Keratinocyte (primary cell): ENCODE measurements at regions not wholly inside any gene's neighbourhood (a gene's known extent, or its start where the extent isn't known, plus 50 kb on each side); places are given as distances from the start of the nearest gene placed in this dataset.

ENCODE experiments used
- DNase-seq: peaks from one replicate; pipeline ENCODE4 v3.0.0-alpha.2; 2011; ENCODE audit warnings: low read depth, missing footprints, low spot score
- FAIRE-seq: peaks from 2 replicates; lab custom pipeline; 2011; peaks lifted over from hg19 to GRCh38; lab: Jason Lieb, UNC
- H2AFZ ChIP-seq: 2 replicates; pipeline ENCODE4 v1.6.0; 2012; ENCODE audit warnings: low read length, control low read depth, inconsistent platforms; ENCODE audit not compliant: control insufficient read depth
- H3K27ac ChIP-seq: 2 replicates; pipeline ENCODE4 v1.5.1; 2011; ENCODE audit warnings: low read length; ENCODE audit not compliant: control insufficient read depth, insufficient read depth
- H3K27me3 ChIP-seq: 3 replicates; pipeline ENCODE4 v1.6.0; 2011; ENCODE audit warnings: low read length; ENCODE audit not compliant: control insufficient read depth, insufficient read depth; ENCODE audit errors: extremely low read depth
- H3K36me3 ChIP-seq, 2 experiments: 2 replicates in 1 of 2; 3 replicates in 1 of 2; pipeline ENCODE4 v1.5.1; 2011; ENCODE audit warnings: low read length in 2 of 2, mild to moderate bottlenecking in 1 of 2; ENCODE audit not compliant: control insufficient read depth in 2 of 2, insufficient read depth in 2 of 2; ENCODE audit errors: extremely low read depth in 1 of 2
- H3K4me1 ChIP-seq: 3 replicates; pipeline ENCODE4 v1.5.1; 2011; ENCODE audit warnings: low read length; ENCODE audit not compliant: control insufficient read depth, insufficient read depth; ENCODE audit errors: extremely low read depth
- H3K4me2 ChIP-seq: 3 replicates; pipeline ENCODE4 v1.6.0; 2011; ENCODE audit warnings: low read depth, low read length; ENCODE audit not compliant: control insufficient read depth, insufficient read depth; ENCODE audit errors: extremely low read depth
- H3K4me3 ChIP-seq, 3 experiments: fragments of 200-600 bp in 1 of 3; sonication (generic) in 1 of 3; 2 replicates in 2 of 3; 3 replicates in 1 of 3; pipeline ENCODE4 v1.5.1; 2011 to 2016; ENCODE audit warnings: low read length in 3 of 3, mild to moderate bottlenecking in 3 of 3, control low read depth in 2 of 3, inconsistent platforms in 1 of 3, low read depth in 1 of 3, mixed read lengths in 1 of 3, mixed run types in 1 of 3, moderate library complexity in 1 of 3; ENCODE audit not compliant: control insufficient read depth in 2 of 3, insufficient read depth in 2 of 3; ENCODE audit errors: extremely low read depth in 1 of 3
- H3K79me2 ChIP-seq: 2 replicates; pipeline ENCODE4 v1.6.0; 2012; ENCODE audit warnings: low read length; ENCODE audit not compliant: control insufficient read depth, insufficient read depth
- H3K9ac ChIP-seq: 3 replicates; pipeline ENCODE4 v1.6.0; 2011; ENCODE audit warnings: low read length; ENCODE audit not compliant: control insufficient read depth, insufficient read depth; ENCODE audit errors: extremely low read depth
- H3K9me1 ChIP-seq: 3 replicates; pipeline ENCODE4 v1.6.0; 2011; ENCODE audit warnings: low read length; ENCODE audit not compliant: control insufficient read depth, insufficient read depth; ENCODE audit errors: extremely low read depth
- H3K9me3 ChIP-seq: 2 replicates; pipeline ENCODE4 v1.5.1; 2012; ENCODE audit warnings: low read depth, low read length; ENCODE audit not compliant: control insufficient read depth
- H4K20me1 ChIP-seq: 3 replicates; pipeline ENCODE4 v1.6.0; 2011; ENCODE audit warnings: low read length; ENCODE audit not compliant: control insufficient read depth, insufficient read depth; ENCODE audit errors: extremely low read depth
- EZH2 ChIP-seq: IDR thresholded peaks from one replicate; pipeline ENCODE4 v1.6.1; 2012; ENCODE audit warnings: inconsistent platforms, mild to moderate bottlenecking, low read length, moderate library complexity
- dilution Hi-C: fragments of 300-500 bp; cut with MboI; formaldehyde crosslinking; loops from one replicate; pipeline ENCODE4 v1.7.0; 2020; ENCODE audit warnings: low sequenced_read_pairs; ENCODE audit not compliant: extremely low pct_ligation_motif_present
- TF ChIP-seq, protein P1 (sequence below), 3 experiments: IDR thresholded peaks in 1 of 3; conservative IDR thresholded peaks in 1 of 3; optimal IDR thresholded peaks in 1 of 3; 2 replicates in 2 of 3; 3 replicates in 1 of 3; pipeline versions ENCODE3 to v1.5.1; 2011; ENCODE audit warnings: low read length in 3 of 3, mild to moderate bottlenecking in 3 of 3, moderate library complexity in 2 of 3, control low read depth in 1 of 3, inconsistent platforms in 1 of 3; ENCODE audit not compliant: insufficient read depth in 2 of 3; ENCODE audit errors: extremely low read depth in 1 of 3

DNA sequence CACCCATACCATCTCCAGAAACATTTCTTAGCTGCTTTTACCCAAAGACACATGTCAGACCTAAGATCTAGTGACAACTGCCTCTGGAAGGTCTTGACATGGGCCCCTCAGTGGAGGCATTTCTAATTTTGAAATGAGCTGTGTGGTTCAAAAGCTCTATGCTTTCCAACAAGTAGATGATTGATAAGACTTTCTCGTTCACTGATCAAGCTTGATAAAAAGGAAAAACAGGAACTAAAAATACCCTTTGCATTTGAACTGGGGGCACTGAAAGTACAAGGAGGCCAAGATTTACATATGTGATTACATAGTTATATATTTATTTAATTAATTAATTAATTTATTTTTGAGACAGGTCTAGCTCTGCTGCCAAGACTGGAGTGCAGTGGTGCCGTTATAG lies 61.3 kb upstream of the SCOC start:
- dilution Hi-C loops = no loop called here

DNA sequence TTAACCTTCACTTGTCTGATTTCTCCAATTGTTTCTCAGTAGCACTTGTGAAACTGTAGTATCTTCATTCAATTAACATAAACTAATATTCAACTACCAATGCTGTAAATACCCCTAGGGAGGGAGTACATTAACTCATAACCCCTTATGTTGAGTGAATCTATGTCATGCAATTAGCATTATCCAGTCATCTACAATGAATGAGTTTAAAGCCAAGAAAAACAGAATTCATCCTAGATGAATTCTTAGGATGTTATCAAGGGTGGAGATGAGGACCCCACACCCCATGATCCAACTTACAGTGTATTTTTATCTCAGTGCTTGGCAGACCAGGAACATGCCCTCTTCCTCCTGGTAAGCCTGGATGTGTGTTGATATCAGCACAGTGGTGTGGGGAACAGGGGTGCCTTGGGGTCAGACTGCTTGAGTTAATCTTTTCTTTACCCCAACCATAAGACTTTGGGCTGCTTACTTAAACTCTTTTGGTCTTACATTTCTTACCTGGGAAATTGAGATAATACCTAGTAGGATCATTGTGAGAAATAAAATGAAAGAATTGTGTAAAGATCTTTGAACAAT lies 62.1 kb upstream of the SCOC start:
- Histone ChIP-seq H3K4me1 (peaks cover 18% of the 10 kb centered on the region), H3K36me3 (no peaks in the 10 kb centered on the region), H3K4me2 (no peak overlapping the region), H2AFZ (no peak overlapping the region), H3K4me3 (no peak overlapping the region), H3K9me3 (no peaks in the 10 kb centered on the region), H3K79me2 (no peaks in the 10 kb centered on the region), H3K27ac (no peak overlapping the region), H3K9ac (no peak overlapping the region), H3K9me1 (no peaks in the 10 kb centered on the region), H4K20me1 (no peaks in the 10 kb centered on the region), H3K27me3 (no peaks in the 10 kb centered on the region)
- dilution Hi-C loops = no loop called here
- FAIRE-seq (no peak), DNase-seq (no peak)
- no peak for TF ChIP-seq EZH2
- TF ChIP-seq, protein P1, sequence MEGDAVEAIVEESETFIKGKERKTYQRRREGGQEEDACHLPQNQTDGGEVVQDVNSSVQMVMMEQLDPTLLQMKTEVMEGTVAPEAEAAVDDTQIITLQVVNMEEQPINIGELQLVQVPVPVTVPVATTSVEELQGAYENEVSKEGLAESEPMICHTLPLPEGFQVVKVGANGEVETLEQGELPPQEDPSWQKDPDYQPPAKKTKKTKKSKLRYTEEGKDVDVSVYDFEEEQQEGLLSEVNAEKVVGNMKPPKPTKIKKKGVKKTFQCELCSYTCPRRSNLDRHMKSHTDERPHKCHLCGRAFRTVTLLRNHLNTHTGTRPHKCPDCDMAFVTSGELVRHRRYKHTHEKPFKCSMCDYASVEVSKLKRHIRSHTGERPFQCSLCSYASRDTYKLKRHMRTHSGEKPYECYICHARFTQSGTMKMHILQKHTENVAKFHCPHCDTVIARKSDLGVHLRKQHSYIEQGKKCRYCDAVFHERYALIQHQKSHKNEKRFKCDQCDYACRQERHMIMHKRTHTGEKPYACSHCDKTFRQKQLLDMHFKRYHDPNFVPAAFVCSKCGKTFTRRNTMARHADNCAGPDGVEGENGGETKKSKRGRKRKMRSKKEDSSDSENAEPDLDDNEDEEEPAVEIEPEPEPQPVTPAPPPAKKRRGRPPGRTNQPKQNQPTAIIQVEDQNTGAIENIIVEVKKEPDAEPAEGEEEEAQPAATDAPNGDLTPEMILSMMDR (optimal IDR thresholded peaks at IDR 0.05 in 1 of 3, IDR thresholded peaks at IDR 0.05 in 1 of 3, conservative IDR thresholded peaks at IDR 0.05 in 1 of 3; ENCODE audit: extremely low read depth in 1 of 3, insufficient read depth in 2 of 3, low read length in 3 of 3) = no peak

More for the DNA sequence above, 61.3 kb upstream of the SCOC start:
- TF ChIP-seq EZH2 = no peak
- TF ChIP-seq, protein P1 (optimal IDR thresholded peaks at IDR 0.05 in 1 of 3, IDR thresholded peaks at IDR 0.05 in 1 of 3, conservative IDR thresholded peaks at IDR 0.05 in 1 of 3; ENCODE audit: extremely low read depth in 1 of 3, insufficient read depth in 2 of 3, low read length in 3 of 3) = no peak
- H3K9me3 ChIP-seq = no peaks in the 10 kb centered on the region
- no peak overlapping the region for H2AFZ ChIP-seq
- peaks cover 18% of the 10 kb centered on the region for H3K4me1 ChIP-seq
- no peak overlapping the region for H3K4me2 ChIP-seq
- H4K20me1 ChIP-seq = no peaks in the 10 kb centered on the region
- H3K27ac ChIP-seq = no peak overlapping the region
- no peaks in the 10 kb centered on the region for H3K79me2 ChIP-seq
- no peaks in the 10 kb centered on the region for H3K27me3 ChIP-seq
- H3K4me3 ChIP-seq = no peak overlapping the region
- no peak overlapping the region for H3K9ac ChIP-seq
- FAIRE-seq (no peak), DNase-seq (no peak)
- no peaks in the 10 kb centered on the region for H3K9me1 ChIP-seq
- no peaks in the 10 kb centered on the region for H3K36me3 ChIP-seq
